PC-3 (cell line): ENCODE measurements at regions not wholly inside any gene's neighbourhood (a gene's known extent, or its start where the extent isn't known, plus 50 kb on each side); places are given as distances from the start of the nearest gene placed in this dataset.

Experiments
- EZH2 ChIP-seq: fragments of 300-600 bp; sonication (generic); IDR thresholded peaks from one replicate; pipeline ENCODE4 v1.6.1; 2017; ENCODE audit warnings: antibody characterized with exemption, mild to moderate bottlenecking, low read length; ENCODE audit not compliant: unreplicated experiment
- EZH2phosphoT487 ChIP-seq: fragments of 300-600 bp; sonication (generic); IDR thresholded peaks from 2 replicates; pipeline ENCODE4 v1.6.1; 2018; ENCODE audit warnings: mild to moderate bottlenecking, antibody characterized with exemption, low read length, borderline replicate concordance
- TF ChIP-seq, protein P1 (sequence below): fragments of 300-600 bp; sonication (generic); conservative IDR thresholded peaks from 2 replicates; pipeline ENCODE4 v1.5.1; 2017; ENCODE audit warnings: antibody characterized with exemption, low read depth, mild to moderate bottlenecking, low read length

GRCh38 chr2:142687075-142687474, 190.4 kb upstream of the KYNU start:
- TF ChIP-seq, protein P1, sequence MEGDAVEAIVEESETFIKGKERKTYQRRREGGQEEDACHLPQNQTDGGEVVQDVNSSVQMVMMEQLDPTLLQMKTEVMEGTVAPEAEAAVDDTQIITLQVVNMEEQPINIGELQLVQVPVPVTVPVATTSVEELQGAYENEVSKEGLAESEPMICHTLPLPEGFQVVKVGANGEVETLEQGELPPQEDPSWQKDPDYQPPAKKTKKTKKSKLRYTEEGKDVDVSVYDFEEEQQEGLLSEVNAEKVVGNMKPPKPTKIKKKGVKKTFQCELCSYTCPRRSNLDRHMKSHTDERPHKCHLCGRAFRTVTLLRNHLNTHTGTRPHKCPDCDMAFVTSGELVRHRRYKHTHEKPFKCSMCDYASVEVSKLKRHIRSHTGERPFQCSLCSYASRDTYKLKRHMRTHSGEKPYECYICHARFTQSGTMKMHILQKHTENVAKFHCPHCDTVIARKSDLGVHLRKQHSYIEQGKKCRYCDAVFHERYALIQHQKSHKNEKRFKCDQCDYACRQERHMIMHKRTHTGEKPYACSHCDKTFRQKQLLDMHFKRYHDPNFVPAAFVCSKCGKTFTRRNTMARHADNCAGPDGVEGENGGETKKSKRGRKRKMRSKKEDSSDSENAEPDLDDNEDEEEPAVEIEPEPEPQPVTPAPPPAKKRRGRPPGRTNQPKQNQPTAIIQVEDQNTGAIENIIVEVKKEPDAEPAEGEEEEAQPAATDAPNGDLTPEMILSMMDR, result no peak
- no peak for TF ChIP-seq EZH2phosphoT487
- no peak for TF ChIP-seq EZH2
